ENCODE measurements at regions not wholly inside any gene's neighbourhood (a gene's known extent, or its start where the extent isn't known, plus 50 kb on each side); places are given as distances from the start of the nearest gene placed in this dataset.
"Not testable (repeated sequence)": the region's sequence is repeated elsewhere in the genome, so short reads cannot be mapped to it uniquely, and the experiment has no call there.

DNA sequence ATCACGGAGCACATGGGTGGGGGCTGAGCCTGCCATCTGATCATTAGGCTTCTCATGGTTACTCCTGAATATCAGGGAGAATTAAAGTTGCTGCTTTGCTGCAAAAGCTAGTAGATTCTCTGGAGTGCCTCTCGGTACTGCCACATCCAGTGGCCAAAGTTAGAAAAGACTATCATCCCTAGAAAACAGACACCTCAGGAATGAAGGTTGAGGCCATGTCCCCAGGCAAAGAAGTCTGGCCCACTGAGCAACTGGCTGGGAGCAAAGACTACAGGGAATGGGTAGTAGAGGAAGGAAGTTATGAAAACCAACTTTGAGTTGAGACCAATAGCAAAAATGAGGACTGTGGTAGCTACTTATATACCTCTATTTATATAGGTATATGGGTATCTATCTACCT is 258.7 kb downstream of the EFCAB11 start:
- DNase-seq = no peak
- POLR2A ChIA-PET = no interaction called here
- Mint-ChIP-seq H3K27me3 (no peaks in the 10 kb centered on the region), H3K9me3 (peaks cover 3% of the 10 kb centered on the region), H3K36me3 (no peaks in the 10 kb centered on the region), H3K4me3 (no peak overlapping the region), H3K27ac (no peak overlapping the region), H3K4me1 (ENCODE audit: low read depth) (peaks cover 13% of the 10 kb centered on the region)
- CTCF ChIA-PET = no interaction called here
- intact Hi-C loops (cut with micrococcal nuclease) = no loop called here

DNA sequence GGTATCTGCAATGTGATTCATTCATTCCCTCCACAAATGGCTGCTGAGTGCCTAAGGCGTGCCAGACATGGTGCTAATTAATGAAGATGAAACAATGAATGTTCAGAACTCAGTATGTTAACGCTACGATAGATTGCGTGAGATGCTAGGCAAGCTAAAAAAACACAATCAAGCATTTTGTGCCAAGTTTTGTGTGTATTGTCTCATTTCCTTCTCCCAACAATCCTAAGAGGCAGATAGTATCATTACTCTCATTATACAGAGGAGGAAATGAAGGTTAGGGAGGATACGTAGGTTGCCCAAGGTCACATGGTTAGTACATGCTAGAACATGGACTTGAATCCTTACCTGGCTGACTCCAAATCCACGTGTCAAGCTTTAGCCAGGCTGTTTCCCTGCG is 264.4 kb downstream of the EFCAB11 start:
- Mint-ChIP-seq H3K4me3 (no peak overlapping the region), H3K9me3 (peaks cover 21% of the 10 kb centered on the region), H3K27ac (no peak overlapping the region), H3K36me3 (peaks cover 15% of the 10 kb centered on the region), H3K27me3 (no peaks in the 10 kb centered on the region), H3K4me1 (ENCODE audit: low read depth) (peaks cover 8% of the 10 kb centered on the region)
- POLR2A ChIA-PET = no interaction called here
- no peak for DNase-seq
- intact Hi-C loops (cut with micrococcal nuclease) = no loop called here
- CTCF ChIA-PET = no interaction called here

DNA sequence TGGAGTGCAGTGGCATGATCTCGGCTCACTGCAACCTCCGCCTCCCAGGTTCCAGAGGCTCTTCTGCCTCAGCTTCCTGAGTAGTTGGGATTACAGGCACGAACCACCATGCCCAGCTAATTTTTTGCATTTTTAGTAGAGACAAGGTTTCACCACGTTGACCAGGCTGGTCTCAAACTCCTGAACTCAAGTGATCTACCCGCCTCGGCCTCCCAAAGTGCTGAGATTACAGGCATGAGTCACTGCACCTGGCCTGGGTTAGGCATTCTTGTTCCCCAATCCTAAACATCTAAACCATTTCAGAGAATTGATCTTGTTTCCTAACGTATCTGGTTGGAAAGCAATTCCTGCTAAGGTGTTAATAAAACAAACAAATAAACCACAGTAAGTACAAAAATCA is 264.8 kb downstream of the EFCAB11 start:
- H3K4me3 Mint-ChIP-seq; POLR2A ChIA-PET; H3K27ac Mint-ChIP-seq; CTCF ChIA-PET; H3K27me3 Mint-ChIP-seq; DNase-seq; H3K4me1 Mint-ChIP-seq (ENCODE audit: low read depth); intact Hi-C loops (cut with micrococcal nuclease): not testable (repeated sequence)
- H3K36me3 Mint-ChIP-seq = peaks cover 15% of the 10 kb centered on the region
- peaks cover 25% of the 10 kb centered on the region for H3K9me3 Mint-ChIP-seq

DNA sequence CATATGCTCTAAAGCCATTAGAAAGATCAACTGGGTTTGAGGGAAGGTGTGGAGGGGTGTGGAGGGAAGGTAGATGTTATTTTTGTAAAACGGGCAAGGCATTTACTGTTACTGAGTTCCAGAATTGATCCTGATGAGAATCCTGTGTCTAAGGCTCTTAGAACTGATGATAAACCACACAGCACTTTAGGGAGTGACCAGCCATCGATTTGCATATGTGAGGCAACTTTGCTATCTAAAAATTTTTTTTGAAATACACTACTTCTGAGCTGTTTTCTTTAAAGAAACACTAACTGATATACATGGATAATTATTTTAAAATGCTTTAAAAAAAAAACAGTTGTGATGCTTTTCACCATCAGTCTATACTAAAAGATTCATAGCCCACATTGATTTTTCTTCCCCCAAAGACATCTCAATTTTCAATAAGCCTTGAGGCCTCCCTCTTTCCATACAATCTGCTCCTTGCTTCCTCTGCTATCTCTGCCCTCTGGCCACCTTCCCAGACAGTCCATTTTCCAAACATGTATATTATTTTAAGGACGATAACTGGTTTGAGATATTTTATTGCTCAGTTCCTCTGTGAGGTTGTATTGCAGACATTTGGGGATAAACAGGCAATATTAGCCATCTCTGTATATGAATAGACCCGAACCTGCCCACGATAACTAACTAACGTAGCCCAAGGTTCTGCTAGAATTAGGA is 265.9 kb downstream of the EFCAB11 start:
- no peaks in the 10 kb centered on the region for H3K27me3 Mint-ChIP-seq
- POLR2A ChIA-PET = no interaction called here
- H3K9me3 Mint-ChIP-seq = peaks cover 36% of the 10 kb centered on the region
- H3K27ac Mint-ChIP-seq = no peak overlapping the region
- CTCF ChIA-PET = no interaction called here
- no peak for DNase-seq
- peaks cover 8% of the 10 kb centered on the region for H3K4me1 Mint-ChIP-seq (ENCODE audit: low read depth)
- intact Hi-C loops (cut with micrococcal nuclease) = no loop called here
- H3K36me3 Mint-ChIP-seq = peaks cover 18% of the 10 kb centered on the region
- no peak overlapping the region for H3K4me3 Mint-ChIP-seq

DNA sequence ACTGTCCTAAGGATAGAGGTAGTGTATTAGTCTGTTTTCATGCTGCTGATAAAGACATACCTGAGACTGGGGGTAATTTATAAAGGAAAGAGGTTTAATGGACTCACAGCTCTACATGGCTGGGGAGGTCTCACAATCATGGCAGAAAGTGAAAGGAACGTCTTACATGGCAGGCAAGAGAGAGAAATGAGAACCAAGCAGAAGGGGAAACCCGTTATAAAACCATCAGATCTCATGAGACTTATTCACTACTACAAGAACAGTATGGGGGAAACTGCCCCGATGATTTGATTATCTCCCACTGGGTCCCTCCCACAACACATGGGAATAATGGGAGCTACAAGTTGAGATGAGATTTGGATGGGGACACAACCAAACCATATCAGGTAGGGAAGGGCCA is 267.4 kb downstream of the EFCAB11 start:
- H3K27me3 Mint-ChIP-seq; DNase-seq; POLR2A ChIA-PET; H3K27ac Mint-ChIP-seq; H3K4me3 Mint-ChIP-seq; CTCF ChIA-PET; intact Hi-C loops (cut with micrococcal nuclease): not testable (repeated sequence)
- Mint-ChIP-seq H3K4me1 (ENCODE audit: low read depth) (peaks cover 17% of the 10 kb centered on the region), H3K36me3 (peaks cover 22% of the 10 kb centered on the region), H3K9me3 (peaks cover 50% of the 10 kb centered on the region)

DNA sequence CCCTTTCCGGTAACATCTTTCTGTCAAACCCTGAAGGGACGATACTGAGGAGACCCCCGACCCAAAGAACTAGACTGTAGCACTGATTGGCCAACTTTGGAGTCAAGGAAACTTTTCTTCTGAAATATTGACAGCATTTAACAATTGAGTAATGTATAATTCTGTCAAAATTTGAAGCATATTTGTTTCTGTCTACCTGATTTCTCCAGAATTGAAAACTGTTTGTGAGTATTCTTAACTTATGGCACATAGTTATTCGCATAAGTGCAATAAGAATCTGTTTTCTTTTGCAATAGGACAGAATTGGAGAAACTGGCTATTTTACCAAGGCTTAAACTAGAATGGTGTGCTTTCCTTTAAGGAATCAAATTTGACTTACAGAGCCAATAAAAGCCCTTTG is 267.1 kb upstream of the FOXN3 start:
- H3K4me3 Mint-ChIP-seq = no peak overlapping the region
- ChIA-PET POLR2A (no interaction called here), CTCF (no interaction called here)
- DNase-seq = no peak
- intact Hi-C loops (cut with micrococcal nuclease) = loop anchor here (5.0 kb wide), 1 partner anchor 252 kb away; no protein-coding TSS in a partner anchor
- H3K9me3 Mint-ChIP-seq = peaks cover 50% of the 10 kb centered on the region
- no peak overlapping the region for H3K27ac Mint-ChIP-seq
- H3K36me3 Mint-ChIP-seq = peaks cover 22% of the 10 kb centered on the region
- no peaks in the 10 kb centered on the region for H3K27me3 Mint-ChIP-seq
- H3K4me1 Mint-ChIP-seq (ENCODE audit: low read depth) = peaks cover 41% of the 10 kb centered on the region

DNA sequence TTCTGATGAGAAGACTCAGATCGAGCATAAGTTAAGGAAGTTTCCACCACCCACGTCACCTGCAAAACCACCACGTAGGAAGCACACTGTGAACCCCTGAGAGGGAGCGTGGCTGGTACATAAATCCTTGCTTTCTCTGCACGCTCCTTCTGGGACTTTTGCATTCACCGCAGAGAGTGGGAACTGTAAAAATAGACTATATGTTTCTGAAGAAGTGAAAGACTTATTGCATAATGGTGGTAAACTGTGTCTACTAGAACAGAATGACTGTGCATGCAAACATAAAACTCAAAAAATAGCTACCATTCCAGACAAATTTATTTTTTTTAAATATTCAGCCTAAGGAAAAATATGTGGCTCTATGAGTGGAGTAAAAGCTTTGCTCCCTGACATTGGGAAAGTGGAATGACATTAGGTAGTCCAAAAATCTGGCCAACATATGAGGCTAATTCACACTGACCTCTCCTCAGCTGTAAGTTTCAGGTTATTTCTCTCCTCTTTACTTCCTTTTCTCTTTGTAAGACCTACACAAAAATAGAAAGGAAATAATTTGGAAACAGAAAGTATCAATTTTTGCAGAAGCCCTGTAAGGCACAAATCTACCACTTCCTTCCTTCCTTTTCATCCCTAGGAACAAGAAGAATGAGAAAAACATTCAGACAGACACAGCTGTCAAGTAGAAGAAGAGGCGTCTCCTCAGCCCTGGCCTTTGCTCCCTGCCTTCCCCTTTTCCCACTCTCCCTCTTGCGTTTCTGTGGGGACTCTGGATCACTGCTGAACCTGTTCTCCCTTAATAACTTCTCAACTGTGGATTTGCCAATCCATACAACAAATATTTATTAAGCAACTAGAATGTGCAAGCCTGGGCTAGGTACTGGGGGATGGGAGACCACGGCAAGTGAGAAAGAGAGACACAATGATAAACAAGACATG is 264.3 kb upstream of the FOXN3 start:
- Mint-ChIP-seq H3K4me3 (peak overlapping the region; percentile 30), H3K4me1 (ENCODE audit: low read depth) (peaks cover 33% of the 10 kb centered on the region), H3K36me3 (peaks cover 9% of the 10 kb centered on the region), H3K27ac (peak overlapping the region; percentile 82), H3K9me3 (peaks cover 36% of the 10 kb centered on the region), H3K27me3 (no peaks in the 10 kb centered on the region)
- DNase-seq = peak; percentile 82
- intact Hi-C loops (cut with micrococcal nuclease) = loop anchor here (1.0 to 5.0 kb wide), 7 partner anchors 21 to 249 kb away; no protein-coding TSS in a partner anchor
- ChIA-PET CTCF (interaction anchor here (0.6 to 1.7 kb wide), 2 partner anchors 40 to 225 kb away, joined by 4 read pairs; no protein-coding TSS in a partner anchor), POLR2A (interaction anchor here (0.6 to 1.2 kb wide), 6 partner anchors 39 to 70 kb away, joined by 3 to 6 read pairs (median 3); no protein-coding TSS in a partner anchor)

DNA sequence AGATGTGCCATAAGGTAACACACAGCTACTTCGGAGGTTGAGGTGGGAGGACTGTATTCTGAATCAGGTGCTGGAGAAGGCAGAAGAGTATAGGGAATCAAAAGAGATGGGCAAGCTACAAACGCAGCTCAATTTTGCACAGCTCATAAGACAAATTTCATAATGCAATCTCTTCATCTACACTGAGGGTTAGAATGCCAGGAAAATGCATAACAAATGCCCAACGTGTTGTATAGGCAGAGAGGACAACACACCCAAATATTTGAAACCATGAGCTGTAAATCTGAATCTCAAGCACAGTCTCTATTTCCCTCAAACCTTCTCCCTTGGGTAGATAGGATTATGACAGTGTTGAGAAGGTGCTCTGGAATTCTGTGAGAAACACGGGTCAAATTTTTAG is 263.1 kb upstream of the FOXN3 start:
- peaks cover 29% of the 10 kb centered on the region for H3K9me3 Mint-ChIP-seq
- H3K36me3 Mint-ChIP-seq = peaks cover 7% of the 10 kb centered on the region
- no peak for DNase-seq
- peak overlapping the region; percentile 9 for H3K27ac Mint-ChIP-seq
- peaks cover 39% of the 10 kb centered on the region for H3K4me1 Mint-ChIP-seq (ENCODE audit: low read depth)
- intact Hi-C loops (cut with micrococcal nuclease) = loop anchor here (2.0 to 5.0 kb wide), 2 partner anchors 23 to 248 kb away; no protein-coding TSS in a partner anchor
- ChIA-PET CTCF (interaction anchor here (0.6 to 1.7 kb wide), 3 partner anchors 21 to 98 kb away, joined by 3 to 4 read pairs (median 3); no protein-coding TSS in a partner anchor), POLR2A (no interaction called here)
- no peak overlapping the region for H3K4me3 Mint-ChIP-seq
- H3K27me3 Mint-ChIP-seq = no peaks in the 10 kb centered on the region

DNA sequence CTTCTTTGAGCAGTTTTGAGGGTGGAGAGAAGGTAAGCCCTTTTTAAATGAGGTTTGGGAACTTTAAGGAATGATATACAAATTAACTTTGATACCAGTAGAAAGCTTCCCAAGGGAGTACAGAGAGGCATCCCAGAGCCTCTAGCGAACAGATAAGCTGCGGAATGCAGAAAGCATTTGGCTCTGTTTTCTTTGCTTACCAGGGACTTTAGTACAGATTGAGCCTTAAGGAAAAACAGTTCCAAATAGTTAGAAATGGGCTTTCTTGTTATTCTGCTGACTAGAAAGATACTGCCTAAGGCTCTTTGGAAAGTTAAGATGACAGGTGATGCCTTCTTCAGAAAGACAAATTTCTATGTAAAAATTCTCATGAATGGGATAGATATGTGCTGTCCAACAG is 261.7 kb upstream of the FOXN3 start:
- ChIA-PET POLR2A (no interaction called here), CTCF (no interaction called here)
- Mint-ChIP-seq H3K36me3 (peaks cover 4% of the 10 kb centered on the region), H3K27ac (no peak overlapping the region), H3K4me3 (no peak overlapping the region), H3K9me3 (peaks cover 15% of the 10 kb centered on the region), H3K4me1 (ENCODE audit: low read depth) (peaks cover 42% of the 10 kb centered on the region), H3K27me3 (no peaks in the 10 kb centered on the region)
- DNase-seq = no peak
- intact Hi-C loops (cut with micrococcal nuclease) = no loop called here

DNA sequence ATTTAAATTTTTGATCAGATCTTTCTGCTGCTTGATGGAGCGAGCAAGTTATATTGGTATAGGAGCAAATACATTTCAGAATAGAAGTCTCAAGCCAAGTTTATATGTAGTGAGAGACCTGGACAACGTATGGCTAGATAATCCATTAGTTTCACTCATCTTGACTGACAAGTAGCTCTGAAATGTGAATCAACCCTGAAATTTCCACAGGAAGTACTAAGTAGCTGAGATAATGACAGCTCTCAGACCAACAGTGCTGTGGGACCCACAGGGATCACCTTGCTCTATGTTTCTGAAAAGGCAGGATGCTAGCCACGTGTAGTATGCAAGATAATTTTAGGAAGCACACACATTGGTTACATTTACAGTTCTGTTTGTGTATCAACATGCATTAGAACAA is 258.6 kb upstream of the FOXN3 start:
- CTCF ChIA-PET = no interaction called here
- intact Hi-C loops (cut with micrococcal nuclease) = no loop called here
- no peaks in the 10 kb centered on the region for H3K27me3 Mint-ChIP-seq

DNA sequence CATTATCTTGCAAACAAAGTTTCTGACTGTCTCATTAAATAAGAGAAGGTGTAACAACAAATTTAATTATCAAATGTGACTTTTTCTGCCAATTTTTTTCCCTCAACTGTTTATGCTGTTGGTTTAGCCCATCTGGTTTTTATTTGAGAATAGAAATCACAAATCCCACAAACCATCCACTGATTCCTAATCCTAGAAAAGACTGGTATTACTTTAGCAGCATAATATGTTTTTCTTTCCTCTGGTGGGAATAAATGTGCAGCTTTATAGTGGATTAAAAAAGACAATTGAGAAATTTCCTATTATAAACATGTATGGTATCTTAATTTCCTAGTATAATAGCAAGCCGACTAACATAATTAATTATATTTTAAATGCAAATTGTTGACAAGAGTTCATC is 257.9 kb upstream of the FOXN3 start:
- POLR2A ChIA-PET = interaction anchor here (0.8 kb wide), 1 partner anchor 48 kb away, joined by 3 read pairs; no protein-coding TSS in a partner anchor
- Mint-ChIP-seq H3K27me3 (no peaks in the 10 kb centered on the region), H3K9me3 (no peaks in the 10 kb centered on the region), H3K36me3 (no peaks in the 10 kb centered on the region), H3K4me1 (ENCODE audit: low read depth) (peaks cover 24% of the 10 kb centered on the region), H3K27ac (no peak overlapping the region), H3K4me3 (no peak overlapping the region)
- CTCF ChIA-PET = no interaction called here
- intact Hi-C loops (cut with micrococcal nuclease) = no loop called here
- DNase-seq = no peak

More for the DNA sequence above, 258.6 kb upstream of the FOXN3 start:
- POLR2A ChIA-PET = interaction anchor here (0.8 kb wide), 1 partner anchor 48 kb away, joined by 3 read pairs; no protein-coding TSS in a partner anchor
- Mint-ChIP-seq H3K27ac (no peak overlapping the region), H3K36me3 (no peaks in the 10 kb centered on the region), H3K9me3 (no peaks in the 10 kb centered on the region), H3K4me1 (ENCODE audit: low read depth) (peaks cover 31% of the 10 kb centered on the region), H3K4me3 (no peak overlapping the region)
- DNase-seq = no peak

DNA sequence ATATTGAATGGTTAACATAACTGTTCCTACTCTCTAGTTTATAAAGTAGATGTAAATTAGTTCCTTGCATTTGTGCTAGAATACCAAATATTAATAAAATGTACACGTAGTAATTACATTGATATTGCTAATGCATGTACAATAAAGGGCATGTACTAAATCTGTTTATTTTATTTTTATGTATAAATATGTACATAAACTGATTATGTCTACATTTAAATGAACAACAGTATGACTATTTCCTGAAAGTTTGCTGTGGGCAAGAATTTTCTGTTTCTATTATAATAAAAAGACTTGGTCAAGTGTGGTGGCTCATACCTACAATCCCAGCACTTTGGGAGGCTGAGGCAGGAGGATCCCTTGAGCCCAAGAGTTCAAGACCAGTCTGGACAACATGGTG is 257.2 kb upstream of the FOXN3 start:
- Mint-ChIP-seq H3K27me3 (no peaks in the 10 kb centered on the region), H3K36me3 (no peaks in the 10 kb centered on the region), H3K4me3 (no peak overlapping the region), H3K4me1 (ENCODE audit: low read depth) (peaks cover 22% of the 10 kb centered on the region), H3K9me3 (no peaks in the 10 kb centered on the region), H3K27ac (no peak overlapping the region)
- DNase-seq = no peak
- ChIA-PET POLR2A (no interaction called here), CTCF (no interaction called here)
- intact Hi-C loops (cut with micrococcal nuclease) = no loop called here
